NCI-H146 treated with DMSO at 0.1 percent for 48 hours (cell line): ENCODE measurements at regions not wholly inside any gene's neighbourhood (a gene's known extent, or its start where the extent isn't known, plus 50 kb on each side); places are given as distances from the start of the nearest gene placed in this dataset.

Experiments
- DNase-seq: peaks from one replicate; lab custom pipeline; 2025; ENCODE audit not compliant: unreplicated experiment; lab: John Stamatoyannopoulos, UW

GRCh38 chr2:7666596-7667259 lies 749.5 kb downstream of the RNF144A start:
- no peak for DNase-seq

DNA sequence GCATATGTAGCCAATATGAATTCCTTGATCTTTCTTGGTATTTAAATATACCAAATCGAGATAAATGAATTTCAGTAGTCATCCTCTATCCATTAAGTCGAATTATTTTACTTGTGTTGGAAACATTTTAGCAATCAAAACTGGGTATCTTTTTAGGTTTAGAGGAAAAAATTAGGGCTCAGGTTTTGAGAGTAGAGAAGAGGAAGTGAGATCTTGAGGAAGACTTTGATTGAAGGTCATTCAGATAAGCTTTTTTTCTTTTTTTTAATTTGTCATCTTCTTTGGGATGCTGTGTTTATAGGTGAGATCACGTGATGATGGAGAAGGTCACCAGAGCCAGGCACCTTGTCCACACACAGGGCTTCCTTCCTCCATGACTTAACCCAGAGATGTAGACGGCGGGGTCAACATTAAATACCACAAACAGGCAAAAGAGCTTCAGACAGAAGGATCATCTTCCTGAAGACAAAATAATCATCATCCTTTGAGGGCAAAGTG lies 750.1 kb downstream of the RNF144A start:
- DNase-seq: no peak

DNA sequence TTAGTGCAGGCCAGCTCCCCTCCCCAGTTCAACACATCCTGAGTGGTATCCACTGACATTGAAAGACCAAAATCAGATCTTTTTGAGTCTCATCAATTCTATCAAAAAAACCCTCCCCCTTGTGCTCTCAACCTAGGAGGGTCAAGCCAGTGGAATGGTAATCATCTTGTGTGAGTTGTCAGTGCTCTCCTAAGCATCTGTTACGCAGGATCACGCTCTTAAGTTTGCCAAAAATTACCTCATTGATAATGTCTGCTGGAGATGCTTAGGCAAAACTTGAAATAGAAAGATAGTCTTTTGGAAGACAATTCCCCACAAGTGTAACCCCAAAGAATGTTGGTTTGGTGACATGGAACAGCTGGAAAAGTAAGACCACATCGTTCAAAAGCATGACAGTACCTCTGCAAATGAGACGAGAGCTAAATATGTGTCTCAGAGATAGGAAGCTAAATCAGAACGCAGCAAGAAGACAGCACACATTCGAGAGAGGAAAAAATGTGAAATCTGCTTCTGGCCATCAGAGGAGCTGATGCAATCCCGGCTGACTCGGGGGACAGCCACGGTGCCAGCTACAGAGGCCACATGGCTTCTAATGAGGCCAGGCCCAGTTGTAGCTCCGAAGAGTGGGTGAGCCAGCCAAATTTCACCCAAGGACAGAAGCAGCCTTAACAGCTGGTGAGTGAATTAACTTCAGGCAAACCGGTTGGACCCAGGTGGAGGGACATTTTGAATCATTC lies 753.9 kb downstream of the RNF144A start:
- DNase-seq: no peak

GRCh38 chr2:7672027-7672684 lies 754.9 kb downstream of the RNF144A start:
- peak; percentile 50 for DNase-seq

GRCh38 chr2:7672685-7673071 lies 755.5 kb downstream of the RNF144A start:
- no peak for DNase-seq

GRCh38 chr2:7673101-7673500 lies 755.9 kb downstream of the RNF144A start:
- no peak for DNase-seq

GRCh38 chr2:7673853-7674252 lies 756.6 kb downstream of the RNF144A start:
- no peak for DNase-seq

- DNase-seq: no peak
Observed at GRCh38 chr2:7674606-7675005, 757.4 kb downstream of the RNF144A start.

- DNase-seq: no peak
Observed at GRCh38 chr2:7676714-7677113, 759.5 kb downstream of the RNF144A start.

DNA sequence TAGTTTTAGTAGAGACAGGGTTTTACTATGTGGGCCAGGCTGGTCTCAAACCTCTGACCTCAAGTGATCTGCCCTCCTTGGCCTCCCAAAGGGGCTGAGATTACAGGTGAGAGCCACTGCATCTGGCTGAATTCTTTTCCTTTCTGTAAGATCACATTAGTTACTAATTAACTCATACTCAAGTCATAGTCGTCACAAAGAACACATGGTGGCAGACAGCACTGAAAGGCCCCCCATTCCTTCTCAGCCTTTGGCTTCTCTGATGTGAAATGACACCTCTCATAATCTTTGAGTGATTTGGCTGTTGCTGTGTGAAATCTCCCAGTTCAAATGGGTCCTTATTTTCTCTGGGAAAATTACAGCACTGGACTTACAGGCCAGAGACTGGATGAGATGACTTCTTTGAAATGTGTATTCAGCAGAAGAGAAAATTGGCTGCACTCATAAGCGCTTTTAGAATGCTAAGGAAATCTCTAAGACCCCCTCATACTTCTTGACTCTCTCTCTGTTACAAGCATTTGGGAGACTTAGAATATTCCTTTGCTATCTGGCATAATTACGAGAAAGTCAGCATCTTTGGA lies 764.8 kb downstream of the RNF144A start:
- no peak for DNase-seq

GRCh38 chr2:7683196-7683595 lies 766.0 kb downstream of the RNF144A start:
- no peak for DNase-seq

- no peak for DNase-seq
Observed at GRCh38 chr2:7683708-7684107, 766.5 kb downstream of the RNF144A start.

DNA sequence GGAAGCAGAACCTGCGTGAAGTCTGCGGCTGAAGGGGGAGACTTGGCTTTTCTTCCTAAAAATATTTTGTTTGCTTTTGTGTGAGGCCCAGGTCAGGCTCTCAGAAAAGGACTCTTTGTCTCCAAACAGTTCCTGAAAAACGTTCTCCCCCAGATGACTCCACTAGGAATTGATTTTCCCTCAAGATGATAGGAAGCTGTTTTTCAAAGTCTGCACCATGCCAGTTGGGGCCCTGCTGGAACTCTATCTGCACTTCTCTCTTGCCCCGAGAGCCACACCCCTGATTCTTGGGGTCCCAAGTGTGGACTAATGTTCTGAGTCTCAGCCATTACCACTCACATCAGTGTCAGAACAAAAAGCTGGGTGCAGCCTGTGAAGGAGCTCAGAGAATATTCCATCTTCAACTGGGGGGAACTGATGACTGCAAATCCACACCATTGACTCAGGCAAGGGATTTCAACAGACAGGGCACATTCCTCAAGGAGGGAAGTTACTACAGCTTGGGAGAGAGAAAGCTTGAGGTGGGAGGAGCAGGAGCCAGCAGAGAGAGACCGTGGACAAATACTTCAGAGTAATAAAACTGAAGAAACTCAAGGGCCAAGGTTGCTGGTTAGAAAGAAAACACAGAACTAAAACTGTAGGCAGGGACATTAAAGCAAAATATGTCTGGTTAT lies 768.3 kb downstream of the RNF144A start:
- DNase-seq: no peak

GRCh38 chr2:7686016-7686385 lies 768.8 kb downstream of the RNF144A start:
- no peak for DNase-seq

DNA sequence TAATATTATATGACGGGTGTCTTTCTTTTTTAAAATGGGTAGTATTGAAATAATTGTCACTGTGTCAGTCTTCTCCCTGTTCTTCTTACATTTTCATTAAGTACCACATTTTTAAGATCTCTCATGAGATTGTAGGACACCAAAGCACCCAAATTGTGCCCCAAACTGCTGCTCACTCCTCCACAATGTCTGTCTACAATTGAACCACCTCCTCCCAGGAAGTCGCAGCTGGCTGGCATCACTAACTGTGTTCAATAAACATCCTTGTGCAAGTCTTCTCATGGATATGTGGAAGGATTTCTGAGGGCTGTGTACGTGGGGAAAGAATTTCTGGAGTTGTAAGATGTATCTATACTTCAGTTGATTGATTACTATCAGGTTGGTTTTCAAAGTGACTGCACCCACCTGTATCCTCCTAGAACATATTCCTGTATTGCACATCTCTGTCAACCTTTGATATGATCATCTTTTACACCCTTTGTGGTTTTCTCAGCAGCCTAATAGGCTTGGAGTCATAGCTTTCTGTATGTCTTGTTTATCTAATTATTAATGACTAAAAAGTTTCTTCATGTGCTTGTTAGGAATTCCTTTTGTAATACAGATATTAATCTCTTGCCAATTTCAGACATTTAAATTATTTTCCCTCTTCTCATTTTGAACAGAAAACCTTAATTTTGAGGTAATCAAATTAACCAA lies 774.9 kb downstream of the RNF144A start:
- DNase-seq: no peak

DNA sequence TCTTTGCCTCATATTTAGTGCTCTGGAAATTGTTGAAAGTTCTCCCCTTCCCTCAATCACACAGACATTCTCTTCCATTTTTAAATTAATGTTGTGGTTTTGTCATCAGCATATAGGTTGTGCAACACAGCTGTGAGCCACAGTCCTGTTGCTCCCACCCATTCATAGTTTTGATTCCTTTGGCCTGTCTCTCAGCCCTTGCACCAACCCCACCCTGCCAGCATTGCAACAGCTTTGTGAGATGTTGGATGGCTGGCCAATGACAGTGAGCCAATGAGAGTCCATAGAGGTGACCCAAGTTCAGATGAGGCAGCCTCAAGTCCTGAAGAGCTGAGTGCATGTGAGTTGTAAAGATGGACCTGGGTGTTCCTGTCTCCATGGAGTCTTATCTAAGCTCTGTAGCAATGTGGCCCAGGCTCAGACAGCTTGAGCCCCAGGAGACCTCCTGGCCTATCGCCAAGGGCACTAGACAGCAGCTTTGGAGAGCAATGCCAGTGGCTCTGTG lies 775.5 kb downstream of the RNF144A start:
- no peak for DNase-seq

- no peak for DNase-seq
Observed at GRCh38 chr2:7693246-7694075, 776.2 kb downstream of the RNF144A start.

DNA sequence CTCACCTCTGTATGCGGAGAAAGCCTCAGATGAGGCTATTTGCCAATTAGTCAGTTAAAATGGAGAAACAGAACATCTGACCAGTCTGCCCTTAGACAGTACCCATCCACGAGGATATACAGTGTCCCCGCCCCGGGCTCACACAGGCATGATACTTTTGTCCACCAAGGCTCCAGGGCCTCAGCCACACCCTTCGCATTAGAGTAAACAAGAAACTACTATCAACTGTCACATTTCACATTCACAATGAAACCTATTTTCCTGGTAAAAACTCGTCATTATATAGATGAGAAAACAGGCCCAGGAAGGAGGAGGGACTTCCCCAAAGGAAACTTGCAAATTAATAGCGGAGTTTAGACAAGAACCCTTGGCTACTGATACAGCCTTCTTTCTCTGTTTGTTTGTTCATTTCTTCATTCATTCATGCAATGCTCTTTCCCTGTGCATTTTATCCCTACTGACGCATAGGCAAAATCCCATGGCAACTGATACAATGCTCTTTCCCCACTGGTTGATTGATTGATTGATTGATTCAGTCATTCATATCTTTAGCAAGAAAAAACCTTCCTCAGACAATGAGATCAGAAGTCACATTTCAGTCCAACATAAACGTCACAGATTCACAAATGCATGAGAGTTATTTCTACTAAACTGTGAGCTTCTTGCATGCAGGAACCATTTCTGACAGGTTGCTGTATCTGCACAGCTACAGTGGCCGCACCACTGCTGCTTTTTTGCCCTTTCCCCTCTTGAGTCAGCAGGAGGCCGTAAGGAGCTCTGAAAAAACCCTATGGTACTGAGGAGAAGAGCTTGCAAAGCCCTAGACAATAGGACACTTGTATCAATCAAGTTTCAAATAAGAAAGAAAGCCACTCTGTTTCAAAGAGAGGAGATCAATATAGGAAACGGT lies 777.1 kb downstream of the RNF144A start:
- DNase-seq: no peak
